ENCODE measurements at regions not wholly inside any gene's neighbourhood (a gene's known extent, or its start where the extent isn't known, plus 50 kb on each side); places are given as distances from the start of the nearest gene placed in this dataset.

DNA sequence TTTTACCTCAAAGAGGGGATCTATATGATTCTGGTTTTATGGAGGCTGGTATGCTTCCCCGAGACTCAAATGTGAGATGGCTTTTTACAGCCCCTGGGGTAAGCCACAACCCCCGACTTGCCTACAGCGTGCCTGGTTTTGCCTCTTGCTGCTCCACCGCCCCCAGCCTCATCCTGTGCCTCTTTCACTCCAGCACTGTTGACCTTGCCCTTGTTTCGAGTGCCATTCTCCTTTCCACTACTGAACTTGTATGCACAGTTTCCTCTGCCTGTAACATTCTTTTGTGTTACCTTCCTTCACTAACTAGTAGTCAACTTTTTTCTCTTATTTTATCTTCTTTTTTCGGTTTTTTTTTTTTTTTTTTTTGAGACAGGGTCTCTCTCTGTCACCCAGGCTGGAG is 219.0 kb upstream of the ZBED5 start:
- no peak for DNase-seq

DNA sequence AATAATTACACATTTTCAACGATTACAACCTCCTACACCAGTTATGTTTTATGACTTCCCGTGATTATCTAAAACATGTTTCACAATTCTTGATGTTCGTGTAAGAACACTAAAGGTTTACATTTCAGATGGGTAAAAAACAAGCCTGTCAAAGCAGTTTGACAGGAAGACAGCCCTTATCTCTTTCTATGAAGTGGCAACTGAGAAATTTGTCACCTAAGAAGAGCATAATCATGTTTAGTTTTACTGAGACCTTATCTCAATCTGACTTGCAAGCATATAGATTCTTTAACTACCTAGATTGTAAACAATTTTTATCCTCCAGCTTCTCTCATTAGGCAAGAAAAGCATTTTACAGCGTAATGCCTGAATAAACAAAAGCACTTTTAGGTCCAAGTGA is 218.4 kb upstream of the ZBED5 start:
- DNase-seq: no peak

DNA sequence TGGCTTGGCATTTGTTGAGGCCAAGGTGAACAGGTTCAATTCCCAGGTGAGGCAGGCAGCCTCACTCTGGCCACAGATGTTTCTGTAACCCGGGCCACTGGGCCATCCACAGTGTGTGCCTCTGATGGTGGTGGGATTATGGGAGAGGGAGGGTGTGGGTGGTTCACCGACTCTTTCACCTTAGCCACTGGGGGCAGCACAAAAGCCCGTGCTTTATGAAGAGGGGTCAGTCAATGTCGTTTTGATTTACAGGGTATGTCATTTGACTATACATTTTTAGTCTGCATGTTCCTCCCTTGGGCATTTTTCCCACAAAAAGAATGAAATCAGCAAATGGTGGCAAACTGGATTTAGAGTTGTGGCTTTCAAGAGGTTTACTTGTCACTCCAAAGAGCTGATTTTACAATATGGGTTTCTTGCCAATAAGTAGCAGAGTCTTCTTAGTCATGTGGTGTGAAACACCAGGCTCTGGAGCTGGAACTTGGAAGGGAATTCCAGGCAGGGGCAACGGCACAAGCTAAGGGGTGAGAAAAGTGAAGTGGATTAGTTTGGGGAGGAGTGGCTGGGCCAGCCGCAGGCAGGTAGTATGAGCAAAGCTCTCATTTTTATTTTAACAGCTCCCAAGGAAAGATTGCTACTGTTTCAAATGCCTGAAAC is 217.8 kb upstream of the ZBED5 start:
- no peak for DNase-seq

DNA sequence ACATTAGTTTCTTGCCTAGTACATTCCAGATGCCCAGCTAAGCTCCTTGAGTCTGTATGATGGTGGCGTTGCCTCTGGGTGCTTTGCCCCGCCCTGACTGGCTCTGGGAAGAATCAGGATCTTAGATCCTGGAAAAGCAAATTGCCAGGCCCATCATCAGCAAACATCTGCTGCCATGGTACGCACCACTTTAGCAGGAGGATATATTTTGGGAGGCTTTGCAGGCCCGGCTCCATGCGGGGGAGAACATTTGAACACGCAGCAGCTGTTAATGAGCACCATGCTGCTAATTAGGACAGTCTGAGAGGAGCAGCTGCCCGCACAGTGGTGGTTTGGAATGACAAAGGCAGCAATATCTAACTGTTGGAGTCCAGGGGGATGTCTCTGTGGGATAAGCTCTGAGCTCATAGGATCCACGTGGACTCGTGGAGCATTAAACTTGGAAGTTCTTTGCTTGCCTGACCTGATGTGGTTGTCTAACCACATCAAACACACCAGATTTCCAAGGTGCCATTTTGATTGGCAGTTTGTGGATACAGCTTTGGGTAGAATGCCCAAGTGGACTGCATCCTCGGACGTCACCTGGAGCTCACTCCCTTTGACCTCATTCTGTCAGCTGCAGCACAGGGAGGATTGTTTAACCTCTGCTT is 217.0 kb upstream of the ZBED5 start:
- DNase-seq: no peak

DNA sequence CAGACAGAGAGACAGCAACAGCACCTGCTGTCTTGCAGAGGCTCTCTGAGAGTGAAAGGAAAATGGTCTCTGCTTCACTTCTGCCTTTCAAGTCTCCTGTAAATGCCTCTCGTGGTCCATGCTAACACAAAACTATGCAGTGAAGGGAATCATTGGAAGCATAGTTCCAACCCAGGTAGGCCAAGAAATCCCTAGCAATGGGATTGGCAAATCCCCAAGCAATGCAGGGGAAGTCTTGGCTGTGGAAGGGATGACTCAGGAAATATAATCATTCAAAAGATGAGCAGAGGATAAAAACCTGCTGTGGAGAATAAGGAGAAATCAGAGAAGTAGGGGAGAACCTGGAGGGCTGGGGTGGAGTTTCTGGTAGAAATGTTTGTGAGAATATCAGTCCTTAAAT is 216.1 kb upstream of the ZBED5 start:
- no peak for DNase-seq

DNA sequence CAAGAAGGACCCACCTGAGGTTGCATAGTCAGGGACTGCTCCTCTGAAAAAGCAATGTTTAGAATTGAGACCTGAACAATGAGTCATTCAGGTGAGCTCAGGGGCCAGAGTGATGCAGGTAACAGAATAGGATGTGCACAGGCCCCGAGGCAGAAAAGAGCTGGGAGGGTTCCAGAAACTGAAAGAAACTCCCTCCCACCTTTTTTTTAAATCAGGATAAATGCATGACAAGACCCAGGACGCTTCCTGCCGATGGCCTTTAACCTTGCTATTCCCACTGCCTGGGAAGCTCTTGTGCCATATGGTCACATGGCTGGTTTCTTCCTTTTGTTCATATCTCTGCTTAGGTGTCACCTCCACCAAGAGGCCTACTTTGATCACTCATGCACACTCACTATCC is 214.2 kb upstream of the ZBED5 start:
- DNase-seq: peak; percentile 70

DNA sequence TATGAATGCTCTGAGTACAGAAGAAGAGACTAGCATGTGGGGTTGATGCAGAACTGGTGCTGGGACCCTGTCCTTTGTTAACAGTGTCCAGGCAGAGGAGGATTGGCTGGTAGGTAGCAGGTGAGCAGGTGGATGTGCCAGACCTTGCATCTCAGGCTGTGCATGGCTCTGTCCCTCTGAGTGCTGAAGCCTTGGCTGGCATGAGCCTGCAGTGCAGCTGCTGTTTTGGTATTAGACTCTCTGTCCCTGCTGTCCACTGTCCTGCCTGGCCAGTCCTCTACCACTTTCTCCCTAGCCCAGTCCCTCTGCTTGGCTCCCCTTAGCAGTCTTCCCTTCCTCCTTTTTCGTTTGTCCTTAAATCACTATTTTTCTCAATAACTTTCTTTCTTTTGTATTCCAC is 213.6 kb upstream of the ZBED5 start:
- DNase-seq: no peak

DNA sequence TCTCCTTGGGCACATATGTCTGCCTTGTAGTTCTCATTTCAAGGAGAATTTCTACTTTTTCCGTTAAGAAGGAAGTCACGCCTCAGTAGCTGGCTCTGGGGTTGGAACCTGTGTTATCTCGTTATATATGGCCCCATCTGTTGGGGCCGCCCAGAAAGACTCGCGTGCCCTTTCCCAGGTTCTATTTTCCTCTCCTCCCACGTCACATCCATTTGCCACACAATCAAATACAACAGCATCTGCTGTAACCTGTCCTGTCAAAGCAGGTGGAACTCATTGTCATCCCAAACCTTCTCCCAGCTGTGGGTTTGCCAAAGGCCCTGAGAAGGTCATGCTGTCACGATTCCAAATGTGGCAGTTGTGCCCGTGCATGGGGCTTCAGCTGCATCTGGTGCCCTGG is 213.1 kb upstream of the ZBED5 start:
- DNase-seq: no peak

DNA sequence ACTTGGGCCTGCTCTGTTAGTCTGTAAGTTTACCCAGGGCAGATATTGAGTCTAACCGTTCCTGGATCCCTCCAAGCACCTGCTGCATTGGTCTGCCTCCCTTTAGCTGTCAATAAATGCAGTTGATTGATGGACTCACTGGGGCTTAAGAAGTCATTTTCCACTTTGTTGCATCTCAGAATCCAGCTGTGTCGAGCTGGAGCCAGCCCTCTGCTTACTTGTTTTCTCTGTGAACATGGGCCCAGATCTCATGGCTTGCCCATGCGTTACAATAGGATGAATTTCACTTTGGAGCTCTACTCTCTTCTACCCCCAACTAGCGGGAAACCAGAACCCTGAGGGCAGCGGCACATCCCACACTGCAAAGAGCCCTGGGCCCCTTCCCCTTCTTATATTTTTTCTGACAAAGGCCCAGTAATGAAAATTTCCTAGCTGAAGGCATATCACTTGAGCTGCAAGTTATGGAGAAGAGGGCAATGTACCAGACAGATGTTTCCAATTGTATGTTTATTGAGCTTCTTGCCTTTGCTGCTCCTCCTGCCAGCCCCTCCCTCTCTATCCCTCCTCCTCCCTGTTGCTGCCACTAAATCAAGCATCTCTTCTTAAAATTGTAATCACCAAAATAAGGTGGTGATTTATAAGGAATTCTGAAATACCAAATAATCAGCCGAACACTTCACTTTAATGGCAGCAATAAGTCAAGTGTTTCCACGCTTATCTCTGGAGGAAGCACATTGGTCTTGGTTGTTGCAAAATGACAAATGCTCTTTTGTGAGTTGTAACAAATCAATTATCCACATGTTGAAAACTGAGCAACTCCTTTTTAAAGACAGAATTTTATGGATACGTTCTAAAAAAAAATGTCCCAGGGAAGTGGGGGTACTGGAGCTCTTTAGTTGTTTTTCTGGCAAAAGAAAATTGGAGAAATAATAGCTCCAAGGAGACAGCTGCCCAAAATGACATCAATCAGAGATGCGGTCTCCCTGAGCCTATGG is 212.3 kb upstream of the ZBED5 start:
- no peak for DNase-seq

DNA sequence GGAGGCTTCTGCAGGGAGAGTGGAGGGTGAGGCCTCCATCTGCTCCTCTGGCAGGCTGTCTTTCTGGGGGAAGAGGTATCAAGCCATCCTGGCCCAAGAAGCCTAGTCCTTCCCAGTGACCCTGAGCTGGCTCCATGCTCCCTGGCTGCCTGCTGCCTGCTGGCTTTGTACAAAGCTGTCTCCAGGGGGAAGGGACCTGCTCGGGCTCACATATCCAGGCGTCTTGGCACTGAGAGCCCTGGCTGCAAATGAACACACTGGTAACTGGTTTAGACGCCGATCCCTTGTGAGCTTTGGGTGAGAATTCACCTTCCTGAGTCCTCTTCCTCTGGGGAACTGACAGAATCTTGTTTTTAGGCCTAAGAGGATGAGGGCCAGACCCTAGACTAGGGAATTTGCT is 210.3 kb upstream of the ZBED5 start:
- no peak for DNase-seq

DNA sequence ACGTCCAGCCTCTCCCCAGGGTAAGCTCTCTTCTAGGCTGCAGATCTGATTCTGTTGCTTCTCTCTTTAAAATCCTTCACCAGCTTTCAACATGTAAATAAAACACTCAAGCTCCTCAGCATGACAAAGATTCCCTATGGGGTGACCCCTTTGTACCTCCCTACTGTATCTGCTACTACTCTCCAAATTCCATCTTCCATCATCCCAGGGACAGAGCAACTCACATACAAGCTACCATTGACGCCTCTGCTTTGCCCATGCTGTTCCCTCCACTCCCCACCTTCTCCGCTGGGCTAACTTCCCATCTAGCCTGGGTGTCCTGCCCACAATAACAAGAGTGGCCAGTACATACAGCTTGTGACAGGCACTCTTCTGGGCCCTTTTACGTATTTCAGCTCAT is 207.5 kb upstream of the ZBED5 start:
- DNase-seq: no peak

DNA sequence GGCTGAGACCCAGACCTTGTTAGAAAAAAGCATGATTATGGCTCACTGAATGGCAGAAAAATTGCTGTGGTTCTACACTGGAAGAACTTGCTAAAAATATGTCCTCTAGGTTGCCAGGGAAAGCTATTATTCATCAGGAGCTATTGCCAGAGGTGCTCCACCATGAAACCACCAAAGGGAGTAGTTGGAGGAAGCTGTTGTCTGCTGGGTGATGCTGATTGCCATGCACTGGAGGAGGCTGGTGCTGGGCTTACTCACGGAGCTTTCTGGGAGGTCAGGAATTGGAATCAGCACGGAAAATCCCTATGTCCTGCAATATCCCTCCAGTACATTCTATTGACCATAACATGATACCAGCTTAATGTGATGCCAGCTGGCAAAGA is 199.6 kb upstream of the ZBED5 start:
- no peak for DNase-seq

DNA sequence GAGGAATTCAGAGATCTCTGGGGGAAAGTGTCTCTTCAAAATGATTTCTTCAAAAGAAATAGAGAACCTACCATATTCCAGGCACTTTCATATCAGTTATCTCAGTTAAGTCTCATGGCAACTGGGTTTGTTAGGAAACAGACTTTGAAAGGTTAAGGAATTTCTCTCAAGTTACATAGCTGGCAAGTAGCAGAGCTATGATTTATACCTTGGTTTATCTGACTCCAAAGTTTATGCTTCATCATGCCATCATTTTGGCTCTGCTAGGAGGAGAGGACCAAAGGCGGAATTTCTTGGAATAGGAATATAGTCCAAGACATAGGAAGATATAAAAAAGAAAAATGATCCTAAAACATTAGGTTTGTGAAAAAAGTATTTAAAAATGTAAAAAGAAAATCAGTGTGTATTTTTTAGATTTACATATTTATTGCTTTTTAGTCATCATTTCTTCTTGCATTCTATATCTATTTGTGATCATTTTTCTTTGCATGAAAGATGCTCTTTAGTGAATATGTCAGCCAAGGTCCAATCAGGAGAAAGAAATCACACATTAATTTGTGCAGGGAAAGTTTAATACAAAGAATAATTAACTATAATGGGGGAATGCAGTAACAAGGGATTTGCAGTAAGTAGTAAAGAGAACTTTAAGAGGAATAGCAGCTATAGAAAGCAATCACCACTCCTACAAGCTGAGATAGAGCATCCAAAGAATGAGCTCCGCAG is 199.1 kb upstream of the ZBED5 start:
- DNase-seq: no peak

DNA sequence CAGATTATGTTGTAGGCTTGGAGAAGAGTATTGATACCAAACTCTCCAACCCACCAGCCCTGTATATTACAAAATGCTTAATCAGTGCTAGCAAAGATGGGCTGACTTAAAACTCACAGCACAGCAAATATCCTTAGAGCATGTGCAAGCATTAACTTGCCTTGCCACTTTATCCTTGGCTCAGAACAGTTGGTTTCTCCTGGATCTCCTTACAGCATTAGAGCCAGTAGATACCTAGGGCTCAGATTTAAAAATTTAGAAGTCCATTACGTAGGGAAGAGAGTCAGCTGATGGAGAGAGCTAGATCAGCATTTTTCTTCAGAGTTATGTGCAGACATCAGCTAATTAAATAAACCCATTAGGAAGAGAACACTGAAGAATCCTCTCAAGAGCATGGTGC is 198.5 kb upstream of the ZBED5 start:
- no peak for DNase-seq

DNA sequence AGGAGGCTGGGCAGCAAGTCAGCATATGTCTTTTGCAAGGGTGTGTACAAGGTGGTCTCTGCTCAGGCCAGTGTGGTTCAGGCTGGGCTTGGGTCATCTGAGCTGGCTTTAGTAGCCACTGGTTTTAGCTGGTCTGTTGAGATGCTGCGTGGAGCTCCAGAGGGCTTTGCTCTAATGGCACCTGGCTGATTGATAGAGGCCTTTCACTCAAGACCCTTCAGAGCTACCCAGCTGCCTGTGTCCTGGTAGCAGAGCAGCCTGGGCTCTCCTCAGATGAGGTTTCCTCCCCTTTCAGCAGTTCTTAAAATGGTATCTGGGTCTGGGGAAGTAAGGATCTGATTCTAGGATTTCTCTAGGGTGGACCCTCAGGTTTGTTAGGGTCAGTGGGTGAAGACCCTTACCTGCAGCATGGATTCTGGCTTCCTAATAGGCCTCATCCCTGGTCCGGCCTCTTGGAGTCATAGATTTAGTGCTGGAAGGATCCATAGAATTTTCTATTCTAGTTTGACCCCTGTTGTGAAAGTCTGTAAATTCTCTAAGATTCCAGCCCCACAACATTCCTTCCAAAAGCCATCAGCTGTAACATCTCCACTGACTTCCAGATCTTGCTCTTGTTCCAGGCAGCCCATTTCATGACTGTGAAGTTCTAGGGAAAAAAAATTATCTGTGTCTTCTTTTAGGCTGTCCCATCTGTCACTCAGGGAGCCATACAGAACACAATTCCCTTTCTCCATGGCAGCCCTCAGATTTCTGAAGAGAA is 190.2 kb upstream of the ZBED5 start:
- DNase-seq: no peak

DNA sequence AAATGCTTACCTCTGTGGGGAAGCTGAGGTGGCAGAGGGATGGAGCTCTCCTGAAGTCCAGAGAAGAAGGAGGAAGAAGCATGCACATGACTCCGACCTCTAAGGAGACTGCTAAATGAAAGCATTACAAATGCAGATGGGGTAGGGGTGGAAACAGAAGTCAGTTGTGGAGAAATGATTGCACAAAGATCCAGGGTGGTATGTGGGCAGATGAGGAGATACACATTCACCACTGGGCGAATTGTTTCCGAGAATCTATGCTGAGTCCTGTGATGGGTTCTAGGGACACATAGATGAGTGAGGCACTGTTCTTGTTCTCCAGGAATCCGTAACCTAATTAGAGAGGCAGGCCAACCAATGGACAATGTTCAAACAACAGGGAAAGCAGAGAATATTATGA is 188.9 kb upstream of the ZBED5 start:
- DNase-seq: no peak

DNA sequence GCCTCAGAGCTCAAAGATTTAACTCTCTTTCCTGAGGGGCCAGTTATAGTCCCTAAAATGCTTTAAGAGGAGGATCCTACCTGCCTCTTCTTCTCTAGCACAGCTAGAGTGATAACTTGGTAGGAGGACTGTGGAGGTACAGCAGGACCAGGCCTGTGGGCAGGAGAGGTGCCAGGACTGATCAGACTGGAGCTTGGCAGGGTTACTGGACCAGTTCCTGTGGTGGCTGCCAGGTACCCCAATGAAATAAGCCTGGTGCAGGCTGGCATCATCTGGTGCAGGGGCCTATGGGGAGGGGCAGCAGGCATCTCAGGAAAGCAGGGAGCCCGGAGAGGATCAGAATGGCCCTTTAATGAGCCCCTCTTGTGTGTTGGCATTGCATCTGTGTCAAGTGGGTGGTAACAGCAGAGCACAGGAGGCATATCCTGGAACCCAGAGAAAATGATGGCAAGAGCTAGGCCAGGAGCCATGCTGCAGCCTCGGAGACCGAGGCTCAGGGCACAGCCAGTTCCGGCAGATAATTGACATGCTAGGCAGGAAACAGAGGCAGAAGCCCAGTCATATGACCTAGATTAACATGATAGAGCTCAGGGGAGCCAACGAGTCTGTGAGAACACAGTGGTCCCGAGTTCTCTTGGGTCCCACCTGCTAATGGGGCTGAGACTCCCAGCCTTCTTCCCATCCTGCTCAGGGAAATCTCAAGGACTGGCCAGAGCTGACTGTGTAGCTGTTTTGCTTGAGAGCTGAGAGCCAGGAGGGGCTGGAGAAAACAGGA is 187.5 kb upstream of the ZBED5 start:
- no peak for DNase-seq

DNA sequence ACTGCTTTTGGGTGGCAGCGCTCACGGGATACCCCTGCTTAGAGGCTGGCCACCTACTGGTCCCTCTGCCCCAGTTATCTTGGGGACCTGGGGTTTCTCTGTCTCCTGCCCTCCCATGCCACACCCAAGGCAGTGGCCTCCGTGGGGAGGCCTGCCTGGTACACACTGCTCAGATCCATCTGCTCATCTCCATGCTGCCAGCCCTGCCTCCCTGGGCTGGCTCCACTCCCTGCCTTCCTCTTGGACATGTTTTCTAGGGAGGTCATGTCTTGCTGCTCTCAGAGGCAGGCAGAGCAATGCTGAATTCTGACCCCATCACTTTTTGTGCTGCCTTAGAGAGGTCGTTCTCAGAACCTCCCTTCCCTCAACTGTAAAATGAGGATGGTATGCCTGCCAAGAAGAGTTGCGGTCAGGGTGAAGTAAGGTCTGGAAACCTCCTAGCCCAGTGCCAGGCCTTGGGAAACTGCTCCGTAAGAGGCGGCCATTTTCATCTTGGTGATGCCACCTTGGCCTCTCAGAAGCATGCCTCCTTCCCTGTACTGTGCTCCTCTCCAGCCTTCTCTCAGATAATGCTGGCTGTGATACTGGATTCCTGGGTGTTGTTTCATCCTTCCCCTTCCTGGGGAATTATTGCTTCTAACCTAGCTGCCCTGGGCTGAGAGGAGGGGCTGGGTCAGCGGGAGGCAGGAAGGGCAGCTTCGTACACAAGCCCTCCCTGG is 186.4 kb upstream of the ZBED5 start:
- DNase-seq: no peak

DNA sequence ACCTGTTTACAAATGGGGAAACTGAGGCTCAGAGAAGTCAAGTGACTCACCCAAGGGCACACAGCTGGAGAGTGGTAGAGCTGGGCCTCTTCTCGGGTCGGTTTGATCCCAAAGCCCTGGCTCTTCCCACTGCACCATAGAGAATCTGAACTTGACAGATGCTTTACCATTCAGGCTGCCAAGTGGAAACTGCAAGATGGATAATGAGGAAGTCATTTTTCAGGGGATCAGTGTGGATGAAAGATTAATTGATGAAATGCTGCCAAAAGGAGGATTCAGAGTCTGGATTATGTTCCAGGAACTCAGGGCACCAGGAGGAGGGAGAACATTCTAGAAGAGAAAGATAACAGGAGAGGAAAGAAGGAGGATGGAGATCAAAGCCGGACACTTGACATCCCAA is 185.9 kb upstream of the ZBED5 start:
- DNase-seq: no peak

DNA sequence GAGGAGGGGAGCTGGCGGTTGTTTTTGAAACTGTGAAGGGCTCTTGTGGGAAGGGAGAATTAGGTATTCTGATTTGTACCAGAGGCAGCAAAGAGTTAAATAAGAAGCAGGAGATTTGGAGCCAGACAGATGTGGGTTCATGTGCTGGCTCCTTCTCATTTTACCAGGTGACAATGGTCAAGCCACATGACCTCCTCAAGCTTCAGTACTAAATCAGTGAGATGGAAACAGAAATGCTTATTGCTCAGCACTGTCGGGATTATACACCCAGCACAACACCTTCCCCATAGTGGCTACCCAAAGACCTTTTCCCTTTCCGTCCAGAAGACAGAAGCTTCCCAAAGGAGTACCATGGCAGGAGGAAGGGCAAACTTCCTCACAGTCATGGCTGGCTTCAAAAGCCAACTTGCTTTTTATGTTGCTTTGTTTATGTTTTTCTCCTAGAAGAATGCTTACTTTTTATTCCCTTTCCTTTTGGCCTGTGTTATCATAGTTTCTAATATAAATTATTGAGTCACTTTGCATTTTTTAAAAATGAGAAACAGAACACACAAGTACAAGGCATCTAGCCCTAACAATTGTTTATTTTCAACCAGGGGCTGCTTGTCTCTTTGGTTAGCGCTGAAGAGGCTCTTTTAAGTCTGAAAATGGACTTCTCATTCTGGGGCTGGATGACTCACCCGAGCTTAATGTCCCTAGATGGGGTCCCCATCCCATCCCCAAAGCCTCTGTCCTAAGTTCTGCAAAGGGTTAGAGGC is 181.5 kb upstream of the ZBED5 start:
- DNase-seq: no peak
